HG03439 (cell line): ENCODE measurements at regions not wholly inside any gene's neighbourhood (a gene's known extent, or its start where the extent isn't known, plus 50 kb on each side); places are given as distances from the start of the nearest gene placed in this dataset.
"Not testable (repeated sequence)": the region's sequence is repeated elsewhere in the genome, so short reads cannot be mapped to it uniquely, and the experiment has no call there.

Source experiments
- ATAC-seq: cut with Tn5 transposase; IDR thresholded peaks from one replicate; pipeline ENCODE4 v1.9.1; 2021; ENCODE audit warnings: mild to moderate bottlenecking, moderate library complexity; ENCODE audit not compliant: unreplicated experiment

DNA sequence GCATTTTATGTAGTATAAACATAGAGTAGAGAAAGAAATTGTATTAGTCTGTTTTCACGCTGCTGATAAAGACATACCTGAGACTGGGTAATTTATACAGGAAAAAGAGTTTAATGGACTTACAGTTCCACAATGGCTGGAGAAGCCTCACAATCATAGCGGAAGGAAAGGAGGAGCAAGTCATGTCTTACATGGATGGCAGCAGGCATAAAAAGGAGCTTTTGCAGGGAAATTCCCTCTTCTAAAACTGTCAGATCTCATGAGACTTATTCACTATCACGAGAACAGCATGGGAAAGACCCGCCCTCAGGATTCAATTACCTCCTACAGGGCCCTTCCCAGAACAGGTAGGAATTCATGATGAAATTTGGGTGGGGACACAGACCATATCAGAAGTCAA is 98.1 kb downstream of the ARRDC3 start:
- not testable (repeated sequence) for ATAC-seq

DNA sequence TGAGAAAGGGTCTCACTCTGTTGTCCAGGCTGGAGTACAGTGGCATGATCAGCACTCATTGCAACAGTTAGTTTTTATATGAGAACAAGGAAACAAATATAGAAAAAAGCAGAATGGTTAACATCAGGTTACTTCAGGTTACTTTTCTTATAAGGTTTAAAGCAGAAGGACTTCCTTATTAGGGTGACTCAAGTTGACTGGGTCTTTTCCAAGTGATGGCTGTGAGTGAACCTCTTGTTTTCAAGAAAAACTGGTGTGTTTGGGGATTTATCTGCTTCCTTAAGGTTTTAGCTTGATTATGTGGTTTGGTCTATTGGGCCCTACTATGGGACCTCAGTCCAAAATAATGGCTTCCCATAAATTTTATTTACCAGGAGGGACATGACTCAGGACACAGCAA is 99.2 kb downstream of the ARRDC3 start:
- no peak for ATAC-seq

GRCh38 chr5:91283326-91283725 is 99.8 kb downstream of the ARRDC3 start:
- no peak for ATAC-seq

DNA sequence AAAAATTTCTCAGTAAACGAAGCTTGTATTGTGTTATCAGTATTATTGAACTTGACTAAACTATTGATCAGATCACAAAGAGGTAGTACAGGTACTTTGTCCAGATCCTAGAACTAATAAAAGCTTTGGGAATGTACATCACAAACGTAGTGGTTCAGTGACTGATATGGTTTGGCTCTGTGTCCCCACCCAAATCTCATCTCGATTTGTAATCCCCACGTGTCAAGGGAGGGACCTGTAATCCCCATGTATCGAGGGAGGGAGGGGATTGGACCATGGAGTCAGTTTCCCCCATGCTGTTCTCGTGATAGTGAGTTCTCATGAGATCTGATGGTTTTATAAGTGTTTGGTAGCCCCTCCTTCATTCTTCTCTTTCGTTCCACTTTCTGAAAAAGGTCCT is 100.9 kb downstream of the ARRDC3 start:
- no peak for ATAC-seq

- ATAC-seq: no peak
These were observed 101.7 kb downstream of the ARRDC3 start for GRCh38 chr5:91281401-91281800.

DNA sequence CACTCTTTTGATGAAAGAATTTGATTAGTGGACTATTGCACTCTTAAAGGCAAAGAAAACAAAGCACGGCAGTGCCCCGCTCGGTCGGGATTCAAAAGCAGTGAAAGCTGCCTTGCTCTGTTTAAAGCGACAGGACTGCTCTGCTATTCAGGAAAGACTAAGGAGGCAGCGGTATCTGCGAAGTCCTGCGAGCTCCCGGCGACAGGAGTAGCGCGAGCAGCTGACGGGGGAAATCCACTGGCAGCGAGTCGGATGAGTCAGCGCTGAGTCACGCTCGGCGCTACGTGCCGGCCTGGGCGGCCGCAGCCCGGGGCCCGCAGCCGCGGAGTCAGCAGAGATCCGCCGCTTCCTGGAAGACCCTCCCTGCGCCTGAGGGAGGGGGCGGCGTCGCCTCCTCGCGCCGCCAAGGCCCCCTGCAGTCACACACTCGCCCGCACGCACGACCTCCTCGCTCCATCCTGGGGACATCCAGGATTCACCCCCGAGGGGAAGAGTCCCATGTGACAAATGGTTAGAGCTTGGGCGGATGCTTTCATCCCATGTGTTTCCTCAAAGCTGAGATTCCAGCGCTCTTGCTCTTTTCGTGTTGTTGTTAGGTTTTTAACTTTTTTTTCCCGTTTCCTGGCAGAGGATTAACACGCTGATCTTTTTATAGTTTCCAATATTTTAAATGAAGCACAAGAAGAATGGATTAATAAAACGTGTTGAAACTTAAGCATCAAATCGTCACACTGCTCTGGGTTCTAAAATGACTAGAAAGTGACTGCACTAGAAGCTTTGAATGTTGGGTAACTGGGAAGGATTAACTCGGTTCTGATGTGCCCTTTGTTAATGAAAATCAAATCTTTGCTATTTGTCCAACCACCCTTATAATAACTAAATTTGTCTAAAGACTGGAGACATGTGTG is 102.5 kb downstream of the ARRDC3 start:
- ATAC-seq: peak; percentile 95

DNA sequence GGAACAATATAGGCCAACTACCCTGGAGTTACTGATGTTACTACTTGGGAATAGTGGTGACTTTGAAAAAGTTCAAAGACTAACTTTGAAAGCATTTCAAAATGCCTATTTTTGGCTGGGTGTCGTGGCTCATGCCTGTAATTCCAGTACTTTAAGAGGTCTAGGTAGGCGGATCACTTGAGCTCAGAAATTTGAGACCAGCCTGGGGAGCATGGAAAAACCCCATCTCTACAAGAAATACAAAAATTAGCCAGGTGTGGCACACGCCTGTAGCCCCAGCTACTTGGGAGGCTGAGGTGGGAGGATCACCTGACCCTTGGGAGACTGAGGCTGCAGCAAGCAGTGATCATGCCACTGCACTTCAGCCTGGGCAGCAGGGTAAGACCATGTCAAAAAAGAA is 105.3 kb downstream of the ARRDC3 start:
- ATAC-seq: no peak

GRCh38 chr5:91277093-91277626 is 106.0 kb downstream of the ARRDC3 start:
- ATAC-seq: no peak

- peak; percentile 89 for ATAC-seq
These were observed 110.3 kb downstream of the ARRDC3 start for GRCh38 chr5:91272858-91273257.

DNA sequence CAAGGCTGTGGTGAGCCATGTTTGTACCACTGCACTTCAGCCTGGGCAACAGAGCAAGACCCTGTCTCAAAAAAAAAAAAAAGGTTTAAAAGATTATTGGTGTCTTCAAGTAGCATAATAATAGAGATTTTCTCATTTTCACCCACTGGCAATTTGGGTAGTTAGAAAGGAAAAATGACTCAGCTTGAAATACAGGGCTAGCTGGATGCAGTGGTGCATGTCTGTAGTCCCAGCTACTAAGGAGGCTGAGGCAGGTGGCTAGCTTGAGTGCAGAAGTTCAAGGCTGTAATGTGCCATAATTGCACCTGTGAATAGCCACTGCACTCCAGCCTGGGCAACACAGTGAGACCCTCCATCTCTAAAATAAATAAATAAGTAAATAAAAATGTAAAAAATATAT is 111.1 kb downstream of the ARRDC3 start:
- peak; percentile 54 for ATAC-seq

GRCh38 chr5:91269198-91269597 is 113.9 kb downstream of the ARRDC3 start:
- ATAC-seq: no peak

DNA sequence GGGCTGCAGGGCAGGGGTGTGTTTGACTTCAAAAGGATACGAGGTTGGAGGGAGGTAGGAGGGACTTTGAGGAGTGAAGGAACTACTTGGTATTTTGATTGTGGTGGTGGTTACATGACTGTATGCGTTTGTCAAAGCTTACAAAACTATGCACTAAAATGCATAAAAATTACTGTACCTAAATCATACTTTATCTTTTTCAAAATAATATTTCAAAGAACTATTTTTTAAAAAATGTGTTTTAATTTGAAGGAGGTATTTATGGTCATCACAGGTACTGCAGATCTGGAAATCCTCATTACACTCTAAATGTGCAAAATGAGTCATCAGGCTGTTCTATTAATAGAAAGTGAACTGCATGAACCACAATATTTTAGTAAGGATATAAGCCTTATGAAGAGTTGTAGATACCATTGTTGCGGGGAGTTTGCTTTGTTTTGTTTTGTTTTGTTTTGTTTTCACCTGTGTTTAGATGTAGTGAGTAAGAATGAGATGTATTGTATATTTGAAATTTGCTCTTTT is 116.9 kb downstream of the ARRDC3 start:
- peak; percentile 63 for ATAC-seq

GRCh38 chr5:91264311-91265051 is 118.6 kb downstream of the ARRDC3 start:
- no peak for ATAC-seq

- no peak for ATAC-seq
These were observed 119.2 kb downstream of the ARRDC3 start for GRCh38 chr5:91263898-91264297.

- ATAC-seq: no peak
These were observed 125.8 kb downstream of the ARRDC3 start for GRCh38 chr5:91257301-91257700.

DNA sequence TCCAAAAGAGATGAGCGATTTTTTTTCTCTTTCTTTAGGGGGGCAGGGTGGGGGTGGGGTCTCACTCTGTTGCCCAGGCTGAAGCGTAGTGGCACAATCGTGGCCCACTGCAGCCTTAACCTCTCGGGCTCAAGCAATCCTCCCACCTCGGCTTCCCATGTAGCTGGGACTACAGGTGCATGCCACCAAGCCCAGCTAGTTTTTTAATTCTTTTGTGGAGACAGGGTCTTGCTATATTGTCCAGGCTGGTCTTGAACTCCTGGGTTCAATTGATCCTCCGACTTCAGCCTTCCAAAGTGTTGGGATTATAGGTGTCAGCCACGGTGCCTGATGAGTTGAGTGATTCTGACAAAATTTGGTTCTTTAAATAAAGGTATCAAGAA is 127.0 kb downstream of the ARRDC3 start:
- ATAC-seq: no peak

DNA sequence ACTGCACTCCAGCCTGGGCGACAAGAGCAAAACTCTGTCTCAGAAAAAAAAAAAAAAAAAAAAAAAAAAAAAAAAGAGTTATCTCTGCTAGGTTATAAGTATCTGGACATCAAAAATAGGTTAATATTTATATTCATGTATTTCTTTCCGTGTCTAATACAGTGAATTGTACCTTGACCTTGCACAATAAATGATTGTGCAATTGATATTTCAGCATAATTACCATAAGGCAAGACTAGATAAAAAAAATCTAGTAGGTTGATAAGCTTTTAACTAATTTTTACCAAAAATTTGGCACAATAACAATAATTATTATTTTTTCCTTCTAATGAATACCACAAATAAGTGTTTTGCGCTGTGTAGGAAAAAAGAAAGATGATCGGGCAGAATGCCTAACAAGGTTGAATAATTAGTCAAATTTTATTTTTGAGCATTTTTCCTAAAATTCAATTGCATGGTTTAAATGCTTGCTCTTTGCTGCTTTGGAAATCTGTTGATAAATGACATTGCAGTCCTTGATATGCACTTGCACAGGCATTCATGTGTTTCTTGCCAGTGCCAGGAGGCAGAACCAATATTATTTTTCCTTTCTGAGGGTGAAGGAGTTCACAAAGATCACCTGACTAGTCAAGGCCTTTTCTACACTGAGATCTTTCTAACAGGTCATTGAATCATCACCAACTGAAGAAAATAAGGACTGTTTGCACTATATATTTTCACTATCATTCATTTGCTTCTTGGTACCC is 127.5 kb downstream of the ARRDC3 start:
- ATAC-seq: no peak

DNA sequence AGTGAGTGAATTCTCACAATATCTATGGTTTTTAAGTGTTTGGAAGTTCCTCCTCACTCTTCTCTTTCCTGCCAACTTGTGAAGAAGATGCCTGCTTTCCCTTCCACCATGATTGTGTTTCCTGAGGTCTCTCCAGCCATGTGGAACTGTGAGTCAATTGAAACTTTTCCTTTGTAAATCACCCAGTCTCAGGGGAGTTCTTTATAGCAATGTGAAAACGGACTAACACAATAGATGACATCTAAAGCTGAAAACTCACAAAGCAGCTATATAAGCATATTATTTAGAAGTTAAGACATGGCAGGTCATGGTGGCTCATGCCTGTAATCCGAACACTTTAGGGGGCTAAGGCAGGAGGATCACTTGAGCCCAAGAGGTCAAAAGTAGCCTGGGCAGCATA is 130.2 kb downstream of the ARRDC3 start:
- ATAC-seq: no peak

DNA sequence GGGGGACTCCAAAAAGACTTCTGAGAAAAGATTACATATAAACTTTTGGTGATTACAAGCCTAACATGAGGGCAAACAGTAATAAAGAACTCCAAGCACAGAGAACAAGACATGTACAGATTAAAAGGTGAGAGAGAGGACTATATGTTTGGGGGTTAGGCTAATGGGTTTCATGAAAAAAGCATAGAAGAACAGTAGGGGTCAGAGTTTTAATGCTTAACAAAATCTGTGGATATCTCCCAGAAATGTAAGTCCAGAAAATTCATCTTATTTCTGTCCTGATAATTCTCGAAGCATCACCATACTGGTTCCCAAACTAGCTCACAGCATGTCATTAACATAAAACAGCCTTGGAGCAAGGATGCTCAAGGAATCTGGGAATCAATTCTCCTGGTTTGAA is 137.2 kb downstream of the ARRDC3 start:
- ATAC-seq: no peak

DNA sequence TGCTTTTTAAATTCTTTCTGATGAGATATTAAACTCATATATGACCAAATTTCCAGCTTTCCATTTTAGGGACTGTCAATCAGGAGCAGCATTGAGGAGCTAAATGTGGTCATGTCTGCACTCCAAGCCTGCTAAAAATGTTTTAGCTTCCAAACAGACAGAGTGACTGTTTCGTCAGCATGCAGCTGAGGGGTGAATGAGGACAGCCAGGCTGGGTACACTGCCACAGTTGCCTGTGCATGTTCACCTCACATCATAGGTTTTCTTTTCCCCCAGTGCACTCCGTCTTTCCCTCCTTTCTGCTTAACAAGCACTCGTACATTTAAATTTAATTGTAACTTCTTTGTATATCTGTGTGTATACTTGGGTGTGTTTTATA is 138.1 kb downstream of the ARRDC3 start:
- ATAC-seq: no peak
